ENCODE measurements at regions not wholly inside any gene's neighbourhood (a gene's known extent, or its start where the extent isn't known, plus 50 kb on each side); places are given as distances from the start of the nearest gene placed in this dataset.

GRCh38 chr3:30199096-30199759 is 407.2 kb upstream of the TGFBR2 start:
- TF ChIP-seq CTCF (IDR thresholded peaks at IDR 0.05) = peak; percentile 95
- no peak for TF ChIP-seq ZFX (IDR thresholded peaks at IDR 0.05; ENCODE audit: borderline replicate concordance)

Measured in 22Rv1 (cell line).